Spleen (tissue), 7 donors: ENCODE measurements at regions not wholly inside any gene's neighbourhood (a gene's known extent, or its start where the extent isn't known, plus 50 kb on each side); places are given as distances from the start of the nearest gene placed in this dataset.

Experiments
- POLR2A ChIP-seq, 3 donors: fragments of 450-650 bp; IDR thresholded peaks; one replicate each; pipeline ENCODE4 v1.5.1; 2017; ENCODE audit warnings: antibody characterized with exemption in 3 of 3, mild to moderate bottlenecking in 1 of 3
- POLR2AphosphoS5 ChIP-seq, 3 donors: sonication (generic); formaldehyde crosslinking; IDR thresholded peaks; one replicate each; pipeline ENCODE4 v1.5.1; 2017; ENCODE audit warnings: antibody characterized with exemption in 3 of 3
- TF ChIP-seq, protein P1 (sequence below), 11 experiments: fragments of 200-600 bp in 7 of 11; fragments of 450-650 bp in 4 of 11; sonication (generic) in 4 of 11; IDR thresholded peaks in 8 of 11; conservative IDR thresholded peaks in 3 of 11; 1 replicate in 7 of 11; 2 replicates in 4 of 11; pipeline versions ENCODE4 v1.4.0 to v1.8.0; 2016 to 2021; ENCODE audit warnings: antibody characterized with exemption in 11 of 11, inconsistent platforms in 4 of 11, mild to moderate bottlenecking in 1 of 11
- donor health status: DM: no; HTN: no; CAD: no; lungs with moderate emphysema.
- donor health status: DM: no; HTN: no; CAD: no.
- donor health status: DM: no; HTN: no; CAD: no.

DNA sequence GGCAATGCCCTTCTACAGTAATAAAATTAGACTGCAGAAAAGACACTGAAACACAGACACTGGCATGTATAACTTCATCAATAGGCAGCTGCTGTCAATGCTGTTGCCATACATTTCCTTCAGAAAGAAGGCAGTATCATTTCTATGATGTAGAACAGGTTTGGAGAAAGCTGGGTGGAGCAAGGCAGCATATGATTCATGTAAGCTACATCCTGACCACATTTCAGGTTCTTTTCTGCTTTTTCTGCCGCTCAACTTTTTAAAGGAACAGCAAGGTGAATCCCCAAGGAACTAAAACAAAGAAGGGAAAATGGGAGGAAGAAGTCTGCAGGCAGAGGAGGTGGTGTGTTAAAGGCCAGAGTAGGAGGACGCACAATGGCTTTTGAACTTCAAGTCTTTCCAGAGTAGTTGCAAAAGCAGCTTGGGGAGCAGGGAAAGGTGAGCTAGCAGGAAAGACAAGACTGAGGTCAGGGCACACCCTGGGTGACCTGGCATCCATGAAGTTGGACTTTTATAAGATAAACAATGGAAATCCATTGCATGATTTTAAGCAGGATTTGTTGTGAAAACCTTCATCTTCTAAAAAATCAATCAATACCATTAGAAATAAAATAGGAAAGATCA lies 142.1 kb downstream of the MED10 start:
- TF ChIP-seq, protein P1, sequence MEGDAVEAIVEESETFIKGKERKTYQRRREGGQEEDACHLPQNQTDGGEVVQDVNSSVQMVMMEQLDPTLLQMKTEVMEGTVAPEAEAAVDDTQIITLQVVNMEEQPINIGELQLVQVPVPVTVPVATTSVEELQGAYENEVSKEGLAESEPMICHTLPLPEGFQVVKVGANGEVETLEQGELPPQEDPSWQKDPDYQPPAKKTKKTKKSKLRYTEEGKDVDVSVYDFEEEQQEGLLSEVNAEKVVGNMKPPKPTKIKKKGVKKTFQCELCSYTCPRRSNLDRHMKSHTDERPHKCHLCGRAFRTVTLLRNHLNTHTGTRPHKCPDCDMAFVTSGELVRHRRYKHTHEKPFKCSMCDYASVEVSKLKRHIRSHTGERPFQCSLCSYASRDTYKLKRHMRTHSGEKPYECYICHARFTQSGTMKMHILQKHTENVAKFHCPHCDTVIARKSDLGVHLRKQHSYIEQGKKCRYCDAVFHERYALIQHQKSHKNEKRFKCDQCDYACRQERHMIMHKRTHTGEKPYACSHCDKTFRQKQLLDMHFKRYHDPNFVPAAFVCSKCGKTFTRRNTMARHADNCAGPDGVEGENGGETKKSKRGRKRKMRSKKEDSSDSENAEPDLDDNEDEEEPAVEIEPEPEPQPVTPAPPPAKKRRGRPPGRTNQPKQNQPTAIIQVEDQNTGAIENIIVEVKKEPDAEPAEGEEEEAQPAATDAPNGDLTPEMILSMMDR (IDR thresholded peaks at IDR 0.05 in 8 of 11, conservative IDR thresholded peaks at IDR 0.05 in 3 of 11) = no peak
- TF ChIP-seq POLR2AphosphoS5 (IDR thresholded peaks at IDR 0.05) (no peak), POLR2A (IDR thresholded peaks at IDR 0.05) (no peak)
